ENCODE measurements at regions not wholly inside any gene's neighbourhood (a gene's known extent, or its start where the extent isn't known, plus 50 kb on each side); places are given as distances from the start of the nearest gene placed in this dataset.

DNA sequence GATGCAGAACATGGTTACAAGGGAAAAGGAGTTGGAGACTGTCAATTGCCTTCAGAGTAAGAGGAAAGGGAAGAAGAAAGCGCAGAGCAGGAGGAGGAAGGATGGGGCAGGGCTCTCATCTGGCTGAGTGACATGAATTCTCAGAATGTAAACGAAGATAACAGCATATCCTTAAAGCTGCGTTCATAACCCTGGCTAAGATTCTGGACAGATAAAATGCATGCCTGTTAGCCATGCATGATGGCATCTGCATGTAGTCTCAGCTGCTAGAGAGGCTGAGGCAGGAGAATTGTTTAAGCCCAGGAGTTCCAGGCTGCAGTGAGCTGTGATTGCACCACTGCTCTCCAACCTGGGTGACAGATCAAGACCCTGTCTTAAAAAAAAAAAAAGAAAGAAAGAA, 493.5 kb upstream of the PRKX start:
- Histone ChIP-seq H3K4me2 (ENCODE audit: low read depth, low read length) (no peak overlapping the region), H2BK15ac (ENCODE audit: low read depth, low read length) (no peak overlapping the region), H2AK9ac (replicated peaks; ENCODE audit: low read depth, low read length, poor library complexity) (no peak overlapping the region), H3K27me3 (ENCODE audit: control insufficient read depth, insufficient read depth, low read length) (no peaks in the 10 kb centered on the region), H2AK5ac (ENCODE audit: low read depth, low read length) (no peak overlapping the region), H4K8ac (ENCODE audit: low read depth in 2 of 2, low read length in 2 of 2) (no peak overlapping the region), H3K23ac (ENCODE audit: low read depth, low read length) (no peak overlapping the region), H3K36me3 (ENCODE audit: control insufficient read depth, insufficient read depth, low read length) (no peaks in the 10 kb centered on the region), H3K9me1 (ENCODE audit: insufficient read depth, low read length) (no peaks in the 10 kb centered on the region), H3K4me1 (ENCODE audit: control insufficient read depth, insufficient read depth, low read length) (no peaks in the 10 kb centered on the region), H2BK20ac (ENCODE audit: low read depth, low read length) (no peak overlapping the region), H4K5ac (ENCODE audit: low read depth, low read length) (no peak overlapping the region), H3K56ac (ENCODE audit: extremely low read depth, insufficient read depth, low read length) (no peak overlapping the region), H2AFZ (replicated peaks; ENCODE audit: low read length, poor library complexity) (no peak overlapping the region), H3K4ac (ENCODE audit: low read depth, low read length) (no peak overlapping the region), H2BK5ac (ENCODE audit: low read depth, low read length, poor library complexity, severe bottlenecking) (no peak overlapping the region), H3K9me3 (ENCODE audit: control insufficient read depth, insufficient read depth, low read length) (peaks cover 15% of the 10 kb centered on the region), H4K20me1 (ENCODE audit: insufficient read depth, low read length) (no peaks in the 10 kb centered on the region), H4K91ac (ENCODE audit: insufficient read depth, low read depth, low read length) (no peak overlapping the region), H2BK120ac (ENCODE audit: low read depth, low read length) (no peak overlapping the region), H3K9ac (ENCODE audit: low read depth, low read length) (no peak overlapping the region), H3K14ac (replicated peaks; ENCODE audit: low read depth, low read length) (no peak overlapping the region), H3K4me3 (ENCODE audit: insufficient read depth, low read depth, low read length) (no peak overlapping the region), H3K27ac (ENCODE audit: insufficient read depth, low read length) (no peak overlapping the region), H3K18ac (ENCODE audit: low read depth, low read length) (no peak overlapping the region), H3K79me1 (ENCODE audit: low read depth in 1 of 2, low read length in 2 of 2) (no peaks in the 10 kb centered on the region)
- in situ Hi-C loops (cut with MboI; ENCODE audit: low sequenced_read_pairs) = no loop called here
- dilution Hi-C loops (cut with HindIII; ENCODE audit: low sequenced_read_pairs, unreplicated experiment) = no loop called here
- BruUV-seq (replicated peaks) = no TSS peak
- ATAC-seq (ENCODE audit: low read depth) (no peak), DNase-seq (no peak)
- TF ChIP-seq, protein P1, sequence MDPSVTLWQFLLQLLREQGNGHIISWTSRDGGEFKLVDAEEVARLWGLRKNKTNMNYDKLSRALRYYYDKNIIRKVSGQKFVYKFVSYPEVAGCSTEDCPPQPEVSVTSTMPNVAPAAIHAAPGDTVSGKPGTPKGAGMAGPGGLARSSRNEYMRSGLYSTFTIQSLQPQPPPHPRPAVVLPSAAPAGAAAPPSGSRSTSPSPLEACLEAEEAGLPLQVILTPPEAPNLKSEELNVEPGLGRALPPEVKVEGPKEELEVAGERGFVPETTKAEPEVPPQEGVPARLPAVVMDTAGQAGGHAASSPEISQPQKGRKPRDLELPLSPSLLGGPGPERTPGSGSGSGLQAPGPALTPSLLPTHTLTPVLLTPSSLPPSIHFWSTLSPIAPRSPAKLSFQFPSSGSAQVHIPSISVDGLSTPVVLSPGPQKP (IDR thresholded peaks at IDR 0.05; ENCODE audit: borderline replicate concordance, low read depth, low read length) = no peak
- no peak for TF ChIP-seq NFE2L2 (IDR thresholded peaks at IDR 0.05; ENCODE audit: low read depth, low read length)
- no peak for TF ChIP-seq MXI1 (IDR thresholded peaks at IDR 0.05; ENCODE audit: borderline replicate concordance, low read depth, low read length)
- TF ChIP-seq USF2 (IDR thresholded peaks at IDR 0.05; ENCODE audit: low read depth, low read length) = no peak
- no peak for TF ChIP-seq RCOR1 (IDR thresholded peaks at IDR 0.05; ENCODE audit: insufficient replicate concordance, low read length)
- no peak for TF ChIP-seq FOS (IDR thresholded peaks at IDR 0.05; ENCODE audit: low read depth, low read length)
- no peak for TF ChIP-seq POLR2A (IDR thresholded peaks at IDR 0.05; ENCODE audit: low read depth, low read length)
- TF ChIP-seq MAZ (IDR thresholded peaks at IDR 0.05; ENCODE audit: borderline replicate concordance, low read depth, low read length) = no peak
- TF ChIP-seq, protein P2, sequence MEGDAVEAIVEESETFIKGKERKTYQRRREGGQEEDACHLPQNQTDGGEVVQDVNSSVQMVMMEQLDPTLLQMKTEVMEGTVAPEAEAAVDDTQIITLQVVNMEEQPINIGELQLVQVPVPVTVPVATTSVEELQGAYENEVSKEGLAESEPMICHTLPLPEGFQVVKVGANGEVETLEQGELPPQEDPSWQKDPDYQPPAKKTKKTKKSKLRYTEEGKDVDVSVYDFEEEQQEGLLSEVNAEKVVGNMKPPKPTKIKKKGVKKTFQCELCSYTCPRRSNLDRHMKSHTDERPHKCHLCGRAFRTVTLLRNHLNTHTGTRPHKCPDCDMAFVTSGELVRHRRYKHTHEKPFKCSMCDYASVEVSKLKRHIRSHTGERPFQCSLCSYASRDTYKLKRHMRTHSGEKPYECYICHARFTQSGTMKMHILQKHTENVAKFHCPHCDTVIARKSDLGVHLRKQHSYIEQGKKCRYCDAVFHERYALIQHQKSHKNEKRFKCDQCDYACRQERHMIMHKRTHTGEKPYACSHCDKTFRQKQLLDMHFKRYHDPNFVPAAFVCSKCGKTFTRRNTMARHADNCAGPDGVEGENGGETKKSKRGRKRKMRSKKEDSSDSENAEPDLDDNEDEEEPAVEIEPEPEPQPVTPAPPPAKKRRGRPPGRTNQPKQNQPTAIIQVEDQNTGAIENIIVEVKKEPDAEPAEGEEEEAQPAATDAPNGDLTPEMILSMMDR (conservative IDR thresholded peaks at IDR 0.05; ENCODE audit: low read depth, low read length) = no peak
- TF ChIP-seq BHLHE40 (IDR thresholded peaks at IDR 0.05; ENCODE audit: low read depth, low read length) = no peak
- TF ChIP-seq SMC3 (IDR thresholded peaks at IDR 0.05; ENCODE audit: low read depth, low read length) = no peak
- intact Hi-C loops (cut with micrococcal nuclease) = no loop called here
- CTCF ChIA-PET = interaction anchor here (0.5 kb wide), 1 partner anchor 563 kb away, joined by 3 read pairs; no protein-coding TSS in a partner anchor
- no CpG with 5 or more reads among the region's 3 CpGs for WGBS, 2 experiments (ENCODE audit: extremely low coverage in 2 of 2, insufficient read length in 1 of 2)
- POLR2A ChIA-PET (ENCODE audit: unreplicated experiment) = no interaction called here

Data from IMR-90 (cell line).